HG03135 (cell line): ENCODE measurements at regions not wholly inside any gene's neighbourhood (a gene's known extent, or its start where the extent isn't known, plus 50 kb on each side); places are given as distances from the start of the nearest gene placed in this dataset.
"Not testable (repeated sequence)": the region's sequence is repeated elsewhere in the genome, so short reads cannot be mapped to it uniquely, and the experiment has no call there.

Experiments
- ATAC-seq: cut with Tn5 transposase; IDR thresholded peaks from one replicate; pipeline ENCODE4 v1.9.1; 2021; ENCODE audit warnings: mild to moderate bottlenecking, moderate library complexity; ENCODE audit not compliant: unreplicated experiment

GRCh38 chr15:35286721-35287120 lies 201.6 kb upstream of the NANOGP8 start:
- ATAC-seq = no peak

- no peak for ATAC-seq
These were observed 197.9 kb upstream of the NANOGP8 start for GRCh38 chr15:35282965-35283496.

- ATAC-seq = no peak
These were observed 196.4 kb upstream of the NANOGP8 start for GRCh38 chr15:35281515-35281914.

- no peak for ATAC-seq
These were observed 194.7 kb upstream of the NANOGP8 start for GRCh38 chr15:35279811-35280210.

DNA sequence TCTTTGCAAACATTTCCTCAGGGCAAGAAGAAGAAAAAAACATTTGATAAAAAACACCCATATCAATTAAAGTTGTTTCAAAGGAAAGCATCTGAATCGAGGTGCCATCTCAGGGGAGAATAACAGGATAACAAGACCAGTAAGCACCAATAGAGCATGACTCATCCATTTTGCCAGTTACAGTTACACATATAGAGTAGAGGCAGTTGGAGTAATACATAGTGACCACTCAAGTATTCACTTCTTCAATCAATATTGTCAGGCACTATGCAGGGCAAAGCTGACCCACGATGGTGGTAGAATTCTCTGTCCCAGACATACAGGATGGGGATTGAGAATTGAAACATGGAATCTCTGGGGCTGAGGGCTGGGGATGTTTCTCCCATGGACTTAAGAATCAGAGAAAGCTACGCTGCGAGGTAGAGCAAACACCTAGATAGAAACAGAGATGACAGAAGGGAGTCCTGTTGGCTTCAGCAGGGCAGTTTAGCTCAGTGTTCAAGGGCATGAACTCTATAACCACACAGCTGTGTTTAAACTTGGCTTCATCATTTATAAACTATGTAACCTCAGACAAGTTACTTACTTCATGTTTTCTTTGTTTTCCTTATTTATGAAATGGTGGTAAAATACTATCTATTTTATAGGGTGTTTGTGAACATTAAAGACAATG lies 186.4 kb upstream of the NANOGP8 start:
- ATAC-seq = no peak

- no peak for ATAC-seq
These were observed 175.8 kb upstream of the NANOGP8 start for GRCh38 chr15:35260941-35261340.

GRCh38 chr15:35260274-35260673 lies 175.2 kb upstream of the NANOGP8 start:
- ATAC-seq = not testable (repeated sequence)

GRCh38 chr15:35256551-35256950 lies 171.5 kb upstream of the NANOGP8 start:
- no peak for ATAC-seq

GRCh38 chr15:35256141-35256540 lies 171.0 kb upstream of the NANOGP8 start:
- no peak for ATAC-seq

DNA sequence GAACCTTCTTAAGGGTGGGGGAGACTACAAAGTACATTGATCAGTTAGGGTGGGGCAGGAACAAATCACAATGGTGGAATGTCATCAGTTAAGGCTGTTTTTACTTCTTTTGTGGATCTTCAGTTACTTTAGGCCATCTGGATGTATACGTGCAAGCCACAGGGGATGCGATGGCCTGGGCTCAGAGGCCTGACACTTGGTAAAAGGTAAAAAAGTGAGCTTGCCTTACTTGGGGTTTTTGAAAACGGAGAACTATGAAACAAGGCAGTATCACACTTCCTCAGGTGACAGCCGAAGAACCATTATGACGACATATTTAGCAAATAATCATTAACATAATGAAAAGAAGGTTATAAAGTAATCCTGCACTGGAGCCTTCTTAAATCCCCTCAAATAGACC lies 169.8 kb upstream of the NANOGP8 start:
- ATAC-seq = not testable (repeated sequence)

GRCh38 chr15:35254062-35254461 lies 169.0 kb upstream of the NANOGP8 start:
- no peak for ATAC-seq

DNA sequence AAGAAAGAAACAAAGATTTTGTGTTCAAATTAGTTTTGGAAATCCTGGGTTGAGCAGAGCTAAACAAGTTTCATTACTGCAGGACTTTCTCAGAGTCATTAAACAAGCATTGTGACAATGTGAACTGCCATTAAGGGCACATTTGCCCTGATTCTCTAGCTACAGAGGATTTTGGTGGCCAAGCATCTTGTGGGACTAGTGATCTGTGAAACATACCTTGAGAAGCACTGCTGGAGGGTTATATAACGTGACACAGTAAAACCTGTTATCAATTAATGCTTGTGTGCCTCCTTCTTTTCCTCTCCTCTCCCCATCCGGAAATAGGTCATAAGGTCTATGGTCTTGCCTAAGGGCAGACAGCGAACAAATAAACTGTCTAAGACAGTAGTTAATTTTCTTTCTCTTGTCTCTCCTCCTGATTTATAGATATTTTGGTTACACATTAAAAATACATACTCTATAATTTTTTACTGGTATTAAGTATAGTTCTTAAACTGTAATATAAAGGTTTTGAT lies 167.3 kb upstream of the NANOGP8 start:
- ATAC-seq = no peak

DNA sequence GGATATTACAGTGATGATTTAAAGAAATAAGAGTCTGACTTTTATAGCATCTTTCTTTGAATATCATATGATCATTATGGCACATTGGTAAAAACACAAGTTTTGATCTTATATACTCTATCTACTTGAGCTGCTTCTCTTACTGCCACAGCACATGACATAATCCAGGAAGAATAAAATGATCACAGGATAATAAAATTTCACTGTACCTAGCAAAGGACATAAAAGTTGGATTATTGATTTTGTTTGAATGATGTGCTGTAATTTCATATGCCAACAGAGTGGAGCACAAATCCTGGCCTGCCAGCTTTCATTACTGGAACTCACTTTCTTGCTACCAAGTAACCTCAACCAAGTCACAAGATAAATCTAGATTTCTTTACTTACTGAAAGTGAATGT lies 162.1 kb upstream of the NANOGP8 start:
- no peak for ATAC-seq

GRCh38 chr15:35246451-35246850 lies 161.4 kb upstream of the NANOGP8 start:
- no peak for ATAC-seq

GRCh38 chr15:35245681-35246080 lies 160.6 kb upstream of the NANOGP8 start:
- not testable (repeated sequence) for ATAC-seq

DNA sequence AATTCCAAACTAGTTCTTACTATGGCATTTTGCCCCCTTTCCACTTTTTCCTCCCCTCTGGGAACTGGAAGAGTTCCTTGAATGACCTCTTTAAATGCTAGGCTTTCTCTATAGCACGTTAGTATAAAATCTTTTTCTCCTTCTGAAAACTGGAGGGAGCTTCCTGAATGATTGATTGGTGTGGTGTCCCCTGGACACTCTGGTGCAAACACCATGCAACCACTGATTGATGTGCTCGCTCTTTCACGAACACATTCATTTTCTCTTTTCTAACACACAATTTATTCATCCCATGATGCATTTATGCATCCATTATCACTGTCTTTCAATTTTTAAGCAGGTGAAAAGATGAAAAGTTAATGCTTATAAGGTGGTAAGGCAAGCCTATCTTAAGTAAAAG lies 159.1 kb upstream of the NANOGP8 start:
- ATAC-seq = no peak

DNA sequence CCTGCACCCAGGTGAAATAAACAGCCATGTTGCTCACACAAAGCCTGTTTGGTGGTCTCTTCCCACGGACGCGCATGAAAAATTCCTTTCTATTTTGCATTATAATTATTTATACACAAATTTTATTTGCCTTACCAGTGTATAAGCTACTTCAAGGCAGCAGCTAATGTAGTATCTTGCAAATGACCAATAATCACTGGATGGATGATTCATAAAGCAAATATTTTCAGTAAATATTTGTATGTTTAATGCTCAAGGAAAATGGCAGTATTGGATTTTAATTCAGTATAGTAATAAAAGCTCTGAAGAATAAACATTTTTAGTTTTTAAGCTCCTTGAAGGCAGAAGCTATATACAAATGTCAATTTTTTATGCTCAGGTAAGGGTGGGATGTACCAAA lies 158.7 kb upstream of the NANOGP8 start:
- no peak for ATAC-seq

DNA sequence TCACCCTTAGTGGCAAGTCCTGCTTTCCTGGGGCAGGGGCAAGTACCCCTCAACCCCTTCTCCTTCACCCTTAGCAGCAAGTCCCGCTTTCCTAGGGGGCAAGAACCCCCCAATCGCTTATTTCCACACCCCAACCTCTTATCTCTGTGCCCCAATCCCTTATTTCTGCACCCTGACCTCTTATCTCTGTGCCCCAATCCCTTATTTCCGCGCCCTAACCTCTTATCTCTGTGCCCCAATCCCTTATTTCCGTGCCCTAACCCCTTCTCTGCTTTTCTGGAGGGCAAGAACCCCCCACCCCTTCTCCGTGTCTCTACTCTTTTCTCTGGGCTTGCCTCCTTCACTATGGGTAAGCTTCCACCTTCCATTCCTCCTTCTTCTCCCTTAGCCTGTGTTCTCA lies 154.6 kb upstream of the NANOGP8 start:
- not testable (repeated sequence) for ATAC-seq

DNA sequence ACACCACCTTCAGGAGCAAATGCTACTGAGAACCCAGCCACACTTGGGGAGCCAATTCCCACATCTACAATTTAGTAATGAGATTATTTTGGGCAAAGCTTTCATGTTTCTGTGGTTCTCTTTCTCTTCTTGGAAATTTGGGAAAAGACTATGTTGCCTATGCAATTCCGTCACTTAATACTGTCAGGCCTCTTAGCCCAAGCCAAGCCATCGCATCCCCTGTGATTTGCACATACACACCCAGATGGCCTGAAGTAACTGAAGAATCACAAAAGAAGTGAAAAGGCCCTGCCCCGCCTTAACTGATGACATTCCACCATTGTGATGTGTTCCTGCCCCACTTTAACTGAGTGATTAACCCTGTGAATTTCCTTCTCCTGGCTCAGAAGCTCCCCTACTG lies 153.4 kb upstream of the NANOGP8 start:
- not testable (repeated sequence) for ATAC-seq

DNA sequence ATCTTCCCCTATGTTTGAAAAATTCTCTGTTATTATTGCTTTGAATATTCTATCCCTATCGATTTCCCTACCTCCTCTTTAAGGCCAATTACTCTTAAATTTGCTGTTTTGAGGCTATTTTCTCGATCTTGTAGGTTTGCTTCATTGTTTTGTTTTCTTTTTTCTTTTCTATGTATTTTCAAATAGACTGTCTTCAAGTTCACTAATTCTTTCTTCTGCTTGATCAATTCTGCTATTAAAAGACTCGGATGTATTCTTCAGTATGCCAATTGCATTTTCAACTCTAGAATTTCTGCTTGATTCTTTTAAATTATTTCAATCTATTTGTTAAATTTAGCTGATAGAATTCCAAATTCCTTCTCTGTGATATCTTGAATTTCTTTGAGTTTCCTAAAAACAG lies 144.0 kb upstream of the NANOGP8 start:
- ATAC-seq = no peak

DNA sequence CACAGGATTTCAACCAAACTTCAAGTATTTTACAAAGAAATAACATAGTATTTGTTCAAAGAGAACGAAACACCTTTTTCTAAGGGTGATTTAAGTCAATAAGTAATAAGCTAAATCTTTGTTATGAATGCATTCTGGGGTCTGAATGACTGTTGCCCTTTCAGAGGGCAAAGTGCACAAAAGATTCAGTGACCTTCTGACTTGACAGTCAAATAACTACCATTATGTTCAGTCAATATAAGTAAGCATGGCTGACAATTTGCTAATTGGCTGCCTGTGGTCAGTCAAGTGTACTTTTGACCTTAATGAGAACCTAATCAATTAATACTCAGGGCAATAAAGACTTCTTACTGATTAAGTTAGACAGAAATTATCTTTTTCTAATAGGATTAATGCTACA lies 133.1 kb upstream of the NANOGP8 start:
- no peak for ATAC-seq

GRCh38 chr15:35215093-35215492 lies 130.0 kb upstream of the NANOGP8 start:
- no peak for ATAC-seq
